ENCODE measurements at regions not wholly inside any gene's neighbourhood (a gene's known extent, or its start where the extent isn't known, plus 50 kb on each side); places are given as distances from the start of the nearest gene placed in this dataset.
"Not testable (repeated sequence)": the region's sequence is repeated elsewhere in the genome, so short reads cannot be mapped to it uniquely, and the experiment has no call there.

- no peaks in the 10 kb centered on the region for H3K27me3 ChIP-seq
- no peak for DNase-seq
- H3K9me3 ChIP-seq, result no peaks in the 10 kb centered on the region
- 63 to 84% (median 76%) methylated on average over 2 of the region's 2 CpGs for WGBS, 5 donors
- no peaks in the 10 kb centered on the region for H3K4me1 ChIP-seq
- no peak overlapping the region for H3K4me3 ChIP-seq
- no peak overlapping the region for H3K27ac ChIP-seq
- intact Hi-C loops (cut with DNase I; ENCODE audit: low total_unique reads), result no loop called here
- TF ChIP-seq POLR2A (IDR thresholded peaks at IDR 0.05) (no peak), POLR2AphosphoS5 (IDR thresholded peaks at IDR 0.05) (no peak), EP300 (IDR thresholded peaks at IDR 0.05) (no peak), CTCF (IDR thresholded peaks at IDR 0.05) (no peak)
- H3K36me3 ChIP-seq, result no peaks in the 10 kb centered on the region
Observed at GRCh38 chr4:71107726-71108125, 114.3 kb downstream of the DCK start.

- no peaks in the 10 kb centered on the region for H3K9me3 ChIP-seq
- H3K36me3 ChIP-seq, result no peaks in the 10 kb centered on the region
- no peaks in the 10 kb centered on the region for H3K4me1 ChIP-seq
- 58 to 74% (median 61%) methylated on average over 2 of the region's 2 CpGs for WGBS, 5 donors
- H3K27ac ChIP-seq, result no peak overlapping the region
- TF ChIP-seq CTCF (IDR thresholded peaks at IDR 0.05), result no peak
- no peak for TF ChIP-seq POLR2AphosphoS5 (IDR thresholded peaks at IDR 0.05)
- no peaks in the 10 kb centered on the region for H3K27me3 ChIP-seq
- H3K4me3 ChIP-seq, result no peak overlapping the region
- intact Hi-C loops (cut with DNase I; ENCODE audit: low total_unique reads), result no loop called here
- no peak for DNase-seq
Observed at GRCh38 chr4:71110499-71110898, 117.0 kb downstream of the DCK start.

- H3K9me3 ChIP-seq; H3K36me3 ChIP-seq; H3K27ac ChIP-seq; H3K4me3 ChIP-seq; H3K4me1 ChIP-seq; intact Hi-C loops (cut with DNase I; ENCODE audit: low total_unique reads); H3K27me3 ChIP-seq; DNase-seq: not testable (repeated sequence)
- 61 to 69% (median 63%) methylated on average over 4 of the region's 4 CpGs for WGBS, 5 donors
Observed at GRCh38 chr4:71111133-71111532, 117.7 kb downstream of the DCK start.

- Histone ChIP-seq H3K27me3 (no peaks in the 10 kb centered on the region), H3K4me1 (no peaks in the 10 kb centered on the region), H3K36me3 (no peaks in the 10 kb centered on the region), H3K27ac (no peak overlapping the region), H3K4me3 (no peak overlapping the region), H3K9me3 (no peaks in the 10 kb centered on the region)
- intact Hi-C loops (cut with DNase I; ENCODE audit: low total_unique reads), result no loop called here
- TF ChIP-seq CTCF (IDR thresholded peaks at IDR 0.05) (peak in 1 of 7 experiments; percentile 18), POLR2AphosphoS5 (IDR thresholded peaks at IDR 0.05) (no peak), POLR2A (IDR thresholded peaks at IDR 0.05) (no peak)
- peak in 1 of 2 donors; percentile 33 for DNase-seq
- WGBS, 5 donors, result 81 to 98% (median 88%) methylated on average over 1 of the region's 1 CpG
Observed at GRCh38 chr4:71113294-71113693, 119.8 kb downstream of the DCK start.

GRCh38 chr4:71120831-71121524 lies 127.5 kb downstream of the DCK start:
- no peaks in the 10 kb centered on the region for H3K4me1 ChIP-seq
- no peak overlapping the region for H3K4me3 ChIP-seq
- TF ChIP-seq EP300 (IDR thresholded peaks at IDR 0.05) (no peak), POLR2AphosphoS5 (IDR thresholded peaks at IDR 0.05) (no peak), POLR2A (IDR thresholded peaks at IDR 0.05) (no peak), CTCF (IDR thresholded peaks at IDR 0.05) (no peak)
- H3K27me3 ChIP-seq, result no peaks in the 10 kb centered on the region
- H3K36me3 ChIP-seq, result no peaks in the 10 kb centered on the region
- peaks cover 0 to 5% (median 0%) of the 10 kb centered on the region in 4 donors for H3K9me3 ChIP-seq
- WGBS, 5 donors, result 95 to 97% (median 96%) methylated on average over 16 to 37 of the region's 37 CpGs
- intact Hi-C loops (cut with DNase I; ENCODE audit: low total_unique reads), result no loop called here
- no peak for DNase-seq
- no peak overlapping the region for H3K27ac ChIP-seq
